AG04450 (cell line): ENCODE measurements at regions not wholly inside any gene's neighbourhood (a gene's known extent, or its start where the extent isn't known, plus 50 kb on each side); places are given as distances from the start of the nearest gene placed in this dataset.

Experiments
- CTCF ChIA-PET: fragments of 300-600, 350-600 bp; formaldehyde crosslinking; extraction: SDS; loops from one replicate; lab custom pipeline; 2022; ENCODE audit warnings: antibody characterized with exemption, inconsistent platforms; lab: Charles Lee
- POLR2A ChIA-PET: fragments of 350-600 bp; formaldehyde crosslinking; extraction: SDS; loops from one replicate; lab custom pipeline; 2021; ENCODE audit warnings: antibody characterized with exemption, inconsistent platforms; lab: Yijun Ruan, JAX
- DNase-seq: peaks from one replicate; pipeline ENCODE4 v3.0.0-alpha.2; 2011; ENCODE audit warnings: low read depth, low spot score
- H3K27ac ChIP-seq: one replicate; pipeline ENCODE4 v1.5.1; 2012; ENCODE audit warnings: low read depth, low read length, control low read depth
- H3K27me3 ChIP-seq: one replicate; pipeline ENCODE4 v1.6.0; 2012; ENCODE audit warnings: low read length; ENCODE audit not compliant: control insufficient read depth, insufficient read depth
- H3K4me3 ChIP-seq: 2 replicates; pipeline ENCODE4 v1.5.1; 2011; ENCODE audit warnings: mild to moderate bottlenecking, low read depth, low read length, control low read depth
- H3K9me3 ChIP-seq: 2 replicates; pipeline ENCODE4 v1.5.1; 2012; ENCODE audit warnings: low read length; ENCODE audit not compliant: control insufficient read depth, insufficient read depth
- CTCF ChIP-seq: IDR thresholded peaks from 2 replicates; pipeline ENCODE4 v1.5.1; 2011; ENCODE audit warnings: low read depth, low read length, control low read depth, inconsistent platforms

- no peaks in the 10 kb centered on the region for H3K27me3 ChIP-seq
- no peak for DNase-seq
- POLR2A ChIA-PET, result no interaction called here
- no peak overlapping the region for H3K4me3 ChIP-seq
- TF ChIP-seq CTCF, result no peak
- no peaks in the 10 kb centered on the region for H3K9me3 ChIP-seq
- no peak overlapping the region for H3K27ac ChIP-seq
- CTCF ChIA-PET, result interaction anchor here (1.6 kb wide), 1 partner anchor 15 kb away, joined by 10 read pairs; no protein-coding TSS in a partner anchor
Measured at GRCh38 chr2:60628615-60629304, 75.3 kb upstream of the BCL11A start.

- Histone ChIP-seq H3K9me3 (no peaks in the 10 kb centered on the region), H3K4me3 (no peak overlapping the region), H3K27me3 (no peaks in the 10 kb centered on the region), H3K27ac (no peak overlapping the region)
- DNase-seq, result no peak
- no peak for TF ChIP-seq CTCF
- CTCF ChIA-PET, result interaction anchor here (1.6 kb wide), 1 partner anchor 14 kb away, joined by 10 read pairs; no protein-coding TSS in a partner anchor
- POLR2A ChIA-PET, result no interaction called here
Measured at GRCh38 chr2:60629305-60629662, 75.8 kb upstream of the BCL11A start.

DNA sequence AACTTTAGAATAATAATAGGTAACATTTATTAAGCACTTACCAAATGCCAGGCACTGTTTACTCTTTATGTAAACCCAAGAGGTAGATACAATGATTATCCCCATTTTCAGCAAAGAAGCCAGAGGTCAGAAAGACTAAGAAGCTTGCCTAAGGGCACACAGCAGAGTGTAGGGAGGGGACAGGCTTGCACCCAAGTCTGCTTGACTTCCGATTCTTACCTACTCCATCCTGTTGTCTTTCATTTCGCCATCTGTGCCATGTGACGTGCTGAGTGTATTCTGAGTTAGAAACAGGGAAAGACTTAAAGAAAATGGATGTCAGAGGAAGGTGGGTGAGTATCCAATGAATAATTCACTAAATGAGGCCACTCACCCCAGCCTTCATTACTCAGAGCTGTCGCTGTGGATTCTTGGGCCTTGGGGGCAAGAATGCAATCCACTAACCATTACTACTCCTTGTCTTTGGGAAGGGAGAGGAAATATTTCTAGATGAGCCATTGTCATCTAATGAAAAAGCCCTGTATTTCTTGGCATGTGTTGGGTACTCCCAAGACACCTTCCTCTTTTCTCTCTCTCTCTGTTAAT, 76.4 kb upstream of the BCL11A start:
- Histone ChIP-seq H3K27ac (no peak overlapping the region), H3K27me3 (no peaks in the 10 kb centered on the region)

DNA sequence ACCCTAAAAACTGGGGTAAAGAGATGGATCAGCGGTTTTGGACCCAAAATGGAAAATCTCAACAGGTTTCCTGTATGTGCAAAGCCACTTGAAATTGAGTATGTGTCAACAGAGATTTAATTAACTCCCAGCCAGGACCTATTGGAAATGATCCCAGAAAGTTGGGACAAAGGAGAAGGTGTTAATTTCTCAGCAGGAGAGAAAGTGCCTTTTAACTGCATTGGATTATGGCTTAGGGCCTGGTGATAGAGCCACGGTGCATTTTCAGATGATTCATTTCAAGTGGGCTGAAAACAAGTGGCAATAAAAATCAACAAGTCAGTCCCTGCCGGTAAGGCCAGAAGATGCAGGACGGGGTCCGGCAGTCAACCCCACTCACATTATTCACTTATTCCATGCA, 80.2 kb upstream of the BCL11A start:
- Histone ChIP-seq H3K27ac (no peak overlapping the region), H3K27me3 (no peaks in the 10 kb centered on the region), H3K4me3 (no peak overlapping the region), H3K9me3 (no peaks in the 10 kb centered on the region)
- no peak for DNase-seq
- CTCF ChIA-PET, result no interaction called here
- no peak for TF ChIP-seq CTCF
- POLR2A ChIA-PET, result no interaction called here

More for the DNA sequence above, 76.4 kb upstream of the BCL11A start:
- POLR2A ChIA-PET, result no interaction called here
- Histone ChIP-seq H3K9me3 (no peaks in the 10 kb centered on the region), H3K4me3 (no peak overlapping the region)
- TF ChIP-seq CTCF, result no peak
- CTCF ChIA-PET, result interaction anchor here (1.6 kb wide), 1 partner anchor 14 kb away, joined by 10 read pairs; no protein-coding TSS in a partner anchor
- no peak for DNase-seq

DNA sequence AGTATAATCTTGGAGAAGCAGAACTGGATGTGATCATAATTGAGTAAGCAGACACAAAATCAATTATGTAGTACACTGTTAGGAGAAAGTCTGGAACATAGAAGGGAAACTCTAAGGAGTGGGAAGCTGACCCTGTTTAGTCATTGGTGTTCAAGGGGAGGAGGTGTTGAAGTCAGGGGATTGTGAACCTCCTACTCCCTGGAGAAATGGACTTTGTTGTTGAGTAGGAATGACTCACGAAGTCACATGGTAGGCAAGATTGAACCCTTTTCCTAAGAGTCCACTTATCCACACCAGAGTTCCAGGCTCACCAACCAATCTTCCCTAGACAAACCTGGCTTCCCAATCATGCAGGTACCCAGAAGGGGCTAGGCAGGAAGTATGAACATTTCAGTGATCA, 81.0 kb upstream of the BCL11A start:
- H3K27me3 ChIP-seq, result no peaks in the 10 kb centered on the region

More for the DNA sequence above, 81.0 kb upstream of the BCL11A start:
- Histone ChIP-seq H3K9me3 (no peaks in the 10 kb centered on the region), H3K27ac (no peak overlapping the region), H3K4me3 (no peak overlapping the region)
- ChIA-PET POLR2A (no interaction called here), CTCF (no interaction called here)
- no peak for TF ChIP-seq CTCF
- DNase-seq, result no peak
